Stimulated activated CD4-positive, alpha-beta T cell treated with anti-CD3 and anti-CD28 coated beads, Interleukin-2, amount 100 ng/mL, for 24 hours (primary cell): ENCODE measurements at regions not wholly inside any gene's neighbourhood (a gene's known extent, or its start where the extent isn't known, plus 50 kb on each side); places are given as distances from the start of the nearest gene placed in this dataset.

Experiments
- DNase-seq, 2 donors: peaks; one replicate each; pipeline ENCODE4 v3.0.0-alpha.2; 2020

- no peak for DNase-seq
Observed at GRCh38 chr1:81695741-81696140, 105.0 kb upstream of the ADGRL2 start.

GRCh38 chr1:81693316-81693715 is 107.4 kb upstream of the ADGRL2 start:
- DNase-seq: no peak

- no peak for DNase-seq
Observed at GRCh38 chr1:81690676-81691453, 109.9 kb upstream of the ADGRL2 start.

- no peak for DNase-seq
Observed at GRCh38 chr1:81689531-81689941, 111.2 kb upstream of the ADGRL2 start.

- no peak for DNase-seq
Observed at GRCh38 chr1:81682490-81682889, 118.2 kb upstream of the ADGRL2 start.

GRCh38 chr1:81681601-81682266 is 119.0 kb upstream of the ADGRL2 start:
- no peak for DNase-seq

- no peak for DNase-seq
Observed at GRCh38 chr1:81681114-81681513, 119.6 kb upstream of the ADGRL2 start.

- DNase-seq: no peak
Observed at GRCh38 chr1:81679942-81680341, 120.8 kb upstream of the ADGRL2 start.

GRCh38 chr1:81678779-81679178 is 122.0 kb upstream of the ADGRL2 start:
- no peak for DNase-seq

- DNase-seq: no peak
Observed at GRCh38 chr1:81672766-81673165, 128.0 kb upstream of the ADGRL2 start.

- no peak for DNase-seq
Observed at GRCh38 chr1:81671038-81671437, 129.7 kb upstream of the ADGRL2 start.

- DNase-seq: no peak
Observed at GRCh38 chr1:81670286-81670685, 130.4 kb upstream of the ADGRL2 start.

- DNase-seq: no peak
Observed at GRCh38 chr1:81666586-81666985, 134.1 kb upstream of the ADGRL2 start.

GRCh38 chr1:81664341-81664740 is 136.4 kb upstream of the ADGRL2 start:
- no peak for DNase-seq

- no peak for DNase-seq
Observed at GRCh38 chr1:81662913-81663526, 137.7 kb upstream of the ADGRL2 start.

- DNase-seq: no peak
Observed at GRCh38 chr1:81660286-81660685, 140.4 kb upstream of the ADGRL2 start.

- DNase-seq: no peak
Observed at GRCh38 chr1:81654657-81655056, 146.1 kb upstream of the ADGRL2 start.

- DNase-seq: no peak
Observed at GRCh38 chr1:81654147-81654546, 146.6 kb upstream of the ADGRL2 start.

GRCh38 chr1:81650776-81651175 is 150.0 kb upstream of the ADGRL2 start:
- no peak for DNase-seq

- DNase-seq: no peak
Observed at GRCh38 chr1:81635816-81636215, 164.9 kb upstream of the ADGRL2 start.

GRCh38 chr1:81634294-81634693 is 166.4 kb upstream of the ADGRL2 start:
- no peak for DNase-seq

GRCh38 chr1:81619156-81619555 is 181.6 kb upstream of the ADGRL2 start:
- no peak for DNase-seq

GRCh38 chr1:81618376-81618775 is 182.4 kb upstream of the ADGRL2 start:
- DNase-seq: no peak

GRCh38 chr1:81617308-81617967 is 183.3 kb upstream of the ADGRL2 start:
- no peak for DNase-seq
